GM21367 (cell line): ENCODE measurements at regions not wholly inside any gene's neighbourhood (a gene's known extent, or its start where the extent isn't known, plus 50 kb on each side); places are given as distances from the start of the nearest gene placed in this dataset.

Experiments
- ATAC-seq: cut with Tn5 transposase; IDR thresholded peaks from one replicate; pipeline ENCODE4 v1.9.1; 2021; ENCODE audit not compliant: unreplicated experiment

- no peak for ATAC-seq
Observed at GRCh38 chr21:17987382-17988101, 168.4 kb upstream of the C21orf91 start.

- ATAC-seq: no peak
Observed at GRCh38 chr21:17981060-17981740, 162.0 kb upstream of the C21orf91 start.

GRCh38 chr21:17979763-17980162, 160.6 kb upstream of the C21orf91 start:
- ATAC-seq: no peak

- no peak for ATAC-seq
Observed at GRCh38 chr21:17978895-17979294, 159.7 kb upstream of the C21orf91 start.

GRCh38 chr21:17976691-17977090, 157.5 kb upstream of the C21orf91 start:
- no peak for ATAC-seq

- no peak for ATAC-seq
Observed at GRCh38 chr21:17976139-17976538, 157.0 kb upstream of the C21orf91 start.

GRCh38 chr21:17967319-17967718, 148.2 kb upstream of the C21orf91 start:
- ATAC-seq: no peak

- no peak for ATAC-seq
Observed at GRCh38 chr21:17964716-17965115, 145.6 kb upstream of the C21orf91 start.

- ATAC-seq: no peak
Observed at GRCh38 chr21:17964199-17964598, 145.0 kb upstream of the C21orf91 start.

- ATAC-seq: no peak
Observed at GRCh38 chr21:17950591-17950990, 131.4 kb upstream of the C21orf91 start.

GRCh38 chr21:17949421-17949820, 130.3 kb upstream of the C21orf91 start:
- no peak for ATAC-seq

- ATAC-seq: no peak
Observed at GRCh38 chr21:17947531-17947930, 128.4 kb upstream of the C21orf91 start.

GRCh38 chr21:17931080-17931479, 111.9 kb upstream of the C21orf91 start:
- ATAC-seq: no peak

GRCh38 chr21:17930093-17930492, 110.9 kb upstream of the C21orf91 start:
- ATAC-seq: no peak

GRCh38 chr21:17929510-17929909, 110.4 kb upstream of the C21orf91 start:
- no peak for ATAC-seq

- ATAC-seq: no peak
Observed at GRCh38 chr21:17925899-17926298, 106.7 kb upstream of the C21orf91 start.

- ATAC-seq: peak; percentile 95
Observed at GRCh38 chr21:17925000-17925610, 105.9 kb upstream of the C21orf91 start.

- no peak for ATAC-seq
Observed at GRCh38 chr21:17921579-17922530, 102.7 kb upstream of the C21orf91 start.

GRCh38 chr21:17915976-17916375, 96.8 kb upstream of the C21orf91 start:
- no peak for ATAC-seq

GRCh38 chr21:17911628-17912027, 92.5 kb upstream of the C21orf91 start:
- ATAC-seq: no peak
